SU-DHL-6 (cell line): ENCODE measurements at regions not wholly inside any gene's neighbourhood (a gene's known extent, or its start where the extent isn't known, plus 50 kb on each side); places are given as distances from the start of the nearest gene placed in this dataset.

ENCODE experiments used
- H2AFZ ChIP-seq: fragments of 200-600 bp; sonication (generic); 2 replicates; pipeline ENCODE4 v1.6.1; 2014; ENCODE audit warnings: low read depth, mild to moderate bottlenecking, moderate library complexity, mixed read lengths, antibody characterized with exemption, low read length; ENCODE audit not compliant: severe bottlenecking
- H3F3A ChIP-seq: fragments of 200-600 bp; shearing (Covaris generic); 2 replicates; pipeline ENCODE4 v1.6.0; 2016; ENCODE audit warnings: antibody characterized with exemption, mild to moderate bottlenecking; ENCODE audit not compliant: insufficient read depth
- H3K27ac ChIP-seq: fragments of 200-600 bp; sonication (generic); 2 replicates; pipeline ENCODE4 v1.5.1; 2016; ENCODE audit warnings: low read depth, mild to moderate bottlenecking, low read length, moderate library complexity, mixed read lengths
- H3K27me3 ChIP-seq: fragments of 200-600 bp; sonication (generic), shearing (Covaris generic); 2 replicates; pipeline ENCODE4 v1.6.0; 2014; ENCODE audit warnings: mild to moderate bottlenecking, low read length
- H3K36me3 ChIP-seq: fragments of 200-600 bp; sonication (generic); 2 replicates; pipeline ENCODE4 v1.6.1; 2014; ENCODE audit warnings: mild to moderate bottlenecking, low read length, mixed read lengths
- H3K4me2 ChIP-seq: fragments of 300-600, 200-600 bp; shearing (Covaris generic), sonication (generic); 2 replicates; pipeline ENCODE4 v1.6.0; 2014; ENCODE audit warnings: low read length, low read depth, mild to moderate bottlenecking; ENCODE audit not compliant: poor library complexity, severe bottlenecking
- H3K4me3 ChIP-seq: fragments of 200-600 bp; sonication (generic); 2 replicates; pipeline ENCODE4 v1.5.1; 2014; ENCODE audit warnings: antibody characterized with exemption, low read length, mild to moderate bottlenecking, mixed read lengths; ENCODE audit not compliant: insufficient read depth, poor library complexity, severe bottlenecking
- H3K79me2 ChIP-seq: fragments of 200-600 bp; sonication (generic); 2 replicates; pipeline ENCODE4 v1.6.1; 2014; ENCODE audit warnings: mild to moderate bottlenecking, low read length, moderate library complexity; ENCODE audit not compliant: insufficient read depth
- H3K9ac ChIP-seq: fragments of 200-600 bp; sonication (generic); 2 replicates; pipeline ENCODE4 v1.7.0; 2014; ENCODE audit warnings: mild to moderate bottlenecking, low read length
- H3K9me2 ChIP-seq: fragments of 200-600 bp; sonication (generic); replicated peaks from 2 replicates; pipeline ENCODE4 v1.6.1; 2014; ENCODE audit warnings: low read length; ENCODE audit not compliant: insufficient read depth
- H3K9me3 ChIP-seq: fragments of 200-600 bp; sonication (generic); 2 replicates; pipeline ENCODE4 v1.6.1; 2014; ENCODE audit warnings: low read length, mixed read lengths; ENCODE audit not compliant: insufficient read depth
- H4K20me1 ChIP-seq: fragments of 200-600 bp; sonication (generic); 2 replicates; pipeline ENCODE4 v1.6.1; 2014; ENCODE audit warnings: low read depth, mild to moderate bottlenecking, antibody characterized with exemption, low read length, moderate library complexity, mixed read lengths
- EZH2phosphoT487 ChIP-seq: fragments of 200-600 bp; sonication (generic), shearing (Covaris generic); conservative IDR thresholded peaks from 2 replicates; pipeline ENCODE4 v1.6.1; 2018; ENCODE audit warnings: mild to moderate bottlenecking, antibody characterized with exemption, low read length, moderate library complexity, mixed read lengths
- TF ChIP-seq, protein P1 (sequence below): fragments of 200-600 bp; sonication (generic); IDR thresholded peaks from one replicate; pipeline ENCODE4 v1.5.1; 2017; ENCODE audit warnings: antibody characterized with exemption, mild to moderate bottlenecking, low read length, moderate library complexity; ENCODE audit not compliant: insufficient read depth, poor library complexity, severe bottlenecking

DNA sequence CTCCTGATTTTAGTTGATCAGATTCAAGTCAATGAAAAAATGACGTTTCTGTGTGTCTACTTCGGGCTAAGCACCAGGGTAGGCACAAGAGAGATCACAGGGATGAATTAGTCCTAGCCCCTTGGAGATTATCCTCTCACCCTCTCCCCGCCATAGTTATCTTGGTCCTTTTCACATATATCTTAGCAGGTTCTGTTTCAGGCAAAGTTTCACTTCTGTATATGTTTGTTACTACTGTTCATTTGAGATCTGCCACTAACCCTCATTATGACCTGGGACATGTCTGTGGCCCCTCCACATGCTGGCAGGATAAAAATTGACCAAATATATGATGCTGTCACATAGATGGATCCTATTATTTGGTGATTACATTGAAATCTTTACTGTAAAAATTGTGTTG is 186.1 kb downstream of the AASDHPPT start:
- Histone ChIP-seq H3K9me2 (no peaks in the 10 kb centered on the region), H3K4me2 (no peak overlapping the region), H3K9ac (no peak overlapping the region), H3K36me3 (no peaks in the 10 kb centered on the region), H4K20me1 (no peaks in the 10 kb centered on the region), H2AFZ (no peak overlapping the region), H3K9me3 (no peaks in the 10 kb centered on the region), H3K27ac (no peak overlapping the region), H3K79me2 (no peaks in the 10 kb centered on the region), H3F3A (no peaks in the 10 kb centered on the region), H3K4me3 (no peak overlapping the region), H3K27me3 (no peaks in the 10 kb centered on the region)
- TF ChIP-seq, protein P1, sequence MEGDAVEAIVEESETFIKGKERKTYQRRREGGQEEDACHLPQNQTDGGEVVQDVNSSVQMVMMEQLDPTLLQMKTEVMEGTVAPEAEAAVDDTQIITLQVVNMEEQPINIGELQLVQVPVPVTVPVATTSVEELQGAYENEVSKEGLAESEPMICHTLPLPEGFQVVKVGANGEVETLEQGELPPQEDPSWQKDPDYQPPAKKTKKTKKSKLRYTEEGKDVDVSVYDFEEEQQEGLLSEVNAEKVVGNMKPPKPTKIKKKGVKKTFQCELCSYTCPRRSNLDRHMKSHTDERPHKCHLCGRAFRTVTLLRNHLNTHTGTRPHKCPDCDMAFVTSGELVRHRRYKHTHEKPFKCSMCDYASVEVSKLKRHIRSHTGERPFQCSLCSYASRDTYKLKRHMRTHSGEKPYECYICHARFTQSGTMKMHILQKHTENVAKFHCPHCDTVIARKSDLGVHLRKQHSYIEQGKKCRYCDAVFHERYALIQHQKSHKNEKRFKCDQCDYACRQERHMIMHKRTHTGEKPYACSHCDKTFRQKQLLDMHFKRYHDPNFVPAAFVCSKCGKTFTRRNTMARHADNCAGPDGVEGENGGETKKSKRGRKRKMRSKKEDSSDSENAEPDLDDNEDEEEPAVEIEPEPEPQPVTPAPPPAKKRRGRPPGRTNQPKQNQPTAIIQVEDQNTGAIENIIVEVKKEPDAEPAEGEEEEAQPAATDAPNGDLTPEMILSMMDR: no peak
- TF ChIP-seq EZH2phosphoT487: no peak

DNA sequence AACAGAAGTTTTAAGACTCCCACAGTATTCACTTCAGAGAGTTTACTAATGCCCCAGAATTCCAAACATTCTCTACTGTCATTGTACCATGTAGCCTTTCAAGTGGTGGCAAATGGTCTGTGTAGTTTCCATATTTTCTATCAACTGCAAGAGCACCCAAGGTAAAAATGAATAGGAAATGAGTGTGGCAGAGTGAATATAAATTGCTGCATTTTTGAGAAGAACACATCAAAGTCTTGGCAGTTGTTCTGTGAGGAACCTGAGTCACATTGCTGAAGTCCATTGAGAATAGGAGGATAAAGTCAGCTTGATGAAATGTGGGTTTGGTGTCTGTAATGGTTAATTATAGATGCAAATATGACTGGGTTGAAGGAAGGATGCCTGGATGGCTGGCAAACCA is 193.6 kb downstream of the AASDHPPT start:
- H2AFZ ChIP-seq: no peak overlapping the region
- no peaks in the 10 kb centered on the region for H3K9me3 ChIP-seq
- TF ChIP-seq, protein P1: no peak
- no peak for TF ChIP-seq EZH2phosphoT487
- no peak overlapping the region for H3K27ac ChIP-seq
- H3K79me2 ChIP-seq: no peaks in the 10 kb centered on the region
- H3K9ac ChIP-seq: no peak overlapping the region
- no peak overlapping the region for H3K4me2 ChIP-seq
- no peaks in the 10 kb centered on the region for H3K27me3 ChIP-seq
- no peaks in the 10 kb centered on the region for H3F3A ChIP-seq
- H4K20me1 ChIP-seq: no peaks in the 10 kb centered on the region
- H3K4me3 ChIP-seq: no peak overlapping the region
- H3K36me3 ChIP-seq: no peaks in the 10 kb centered on the region
- H3K9me2 ChIP-seq: no peaks in the 10 kb centered on the region

DNA sequence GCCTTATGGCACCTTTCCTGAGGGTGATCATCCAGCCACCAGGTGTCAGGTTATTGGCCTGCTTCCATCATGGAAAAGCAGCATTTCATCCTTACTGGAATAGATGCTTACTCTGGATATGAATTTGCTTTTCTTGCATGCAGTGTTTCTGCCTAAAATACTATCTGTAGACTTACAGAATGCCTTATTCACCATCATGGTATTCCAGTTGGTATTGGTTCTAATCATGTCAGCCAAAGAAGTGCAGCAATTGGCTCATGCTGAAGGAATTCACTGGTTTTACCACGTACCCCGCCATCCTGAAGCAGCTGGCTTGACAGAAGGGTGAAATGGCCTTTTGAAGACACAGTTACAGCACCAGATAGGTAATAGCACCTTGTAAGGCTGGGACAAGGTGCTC is 194.2 kb downstream of the AASDHPPT start:
- Histone ChIP-seq H3K4me2 (no peak overlapping the region), H3K9me2 (no peaks in the 10 kb centered on the region), H4K20me1 (no peaks in the 10 kb centered on the region), H3K4me3 (no peak overlapping the region), H3K9me3 (no peaks in the 10 kb centered on the region), H3K27ac (no peak overlapping the region), H3K79me2 (no peaks in the 10 kb centered on the region), H3K36me3 (no peaks in the 10 kb centered on the region), H2AFZ (no peak overlapping the region), H3K9ac (no peak overlapping the region), H3F3A (no peaks in the 10 kb centered on the region), H3K27me3 (no peaks in the 10 kb centered on the region)
- no peak for TF ChIP-seq EZH2phosphoT487
- TF ChIP-seq, protein P1: no peak

DNA sequence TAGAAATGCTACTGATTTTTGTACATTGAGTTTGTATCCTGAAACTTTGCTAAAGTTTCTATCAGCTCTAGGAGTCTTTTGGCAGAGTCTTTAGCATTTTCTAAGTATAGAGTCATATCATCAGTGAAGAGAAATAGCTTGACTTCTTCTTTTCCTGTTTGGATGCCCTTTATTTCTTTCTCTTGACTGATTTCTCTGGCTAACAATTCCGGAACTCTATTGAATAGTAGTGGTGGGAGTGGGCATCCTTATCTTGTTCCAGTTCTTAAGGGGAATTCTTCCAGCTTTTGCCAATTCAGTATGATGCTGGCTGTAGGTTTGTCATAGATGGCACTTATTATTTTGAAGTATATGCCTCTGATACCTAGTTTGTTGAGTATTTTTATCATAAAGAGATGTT is 197.7 kb downstream of the AASDHPPT start:
- Histone ChIP-seq H4K20me1 (no peaks in the 10 kb centered on the region), H3F3A (no peaks in the 10 kb centered on the region)
- TF ChIP-seq, protein P1: no peak
- TF ChIP-seq EZH2phosphoT487: no peak

More for the DNA sequence above, 197.7 kb downstream of the AASDHPPT start:
- Histone ChIP-seq H3K9me3 (no peaks in the 10 kb centered on the region), H3K4me2 (no peak overlapping the region), H3K27ac (no peak overlapping the region), H3K9ac (no peak overlapping the region), H2AFZ (no peak overlapping the region), H3K4me3 (no peak overlapping the region), H3K9me2 (no peaks in the 10 kb centered on the region), H3K79me2 (no peaks in the 10 kb centered on the region), H3K27me3 (no peaks in the 10 kb centered on the region), H3K36me3 (no peaks in the 10 kb centered on the region)
